HG02884 (cell line): ENCODE measurements at regions not wholly inside any gene's neighbourhood (a gene's known extent, or its start where the extent isn't known, plus 50 kb on each side); places are given as distances from the start of the nearest gene placed in this dataset.

ENCODE experiments used
- ATAC-seq: cut with Tn5 transposase; IDR thresholded peaks from one replicate; pipeline ENCODE4 v1.9.1; 2021; ENCODE audit warnings: mild to moderate bottlenecking, moderate library complexity; ENCODE audit not compliant: unreplicated experiment

- ATAC-seq = no peak
Measured at GRCh38 chr3:180184816-180185215, 148.1 kb upstream of the PEX5L start.

DNA sequence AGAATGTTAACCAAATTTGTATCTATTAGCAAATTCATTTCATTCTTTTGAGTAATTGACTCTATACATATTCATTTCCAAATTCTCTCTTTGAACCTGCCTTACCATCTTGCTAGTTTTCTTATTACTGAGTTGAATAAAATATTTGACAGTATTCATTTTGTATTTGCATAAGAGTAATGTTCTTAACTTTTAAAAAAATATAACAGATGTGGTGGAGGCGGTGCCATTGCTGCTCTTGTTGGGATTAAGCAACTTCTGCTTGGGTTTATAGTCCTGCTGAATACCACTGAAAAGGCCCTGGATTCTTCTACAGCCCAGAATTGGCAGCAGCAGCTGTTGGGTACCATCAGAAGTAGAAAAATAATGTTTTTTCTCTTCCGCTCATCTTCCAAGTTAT lies 148.9 kb upstream of the PEX5L start:
- ATAC-seq = no peak

- peak; percentile 62 for ATAC-seq
Measured at GRCh38 chr3:180188512-180189309, 152.0 kb upstream of the PEX5L start.

DNA sequence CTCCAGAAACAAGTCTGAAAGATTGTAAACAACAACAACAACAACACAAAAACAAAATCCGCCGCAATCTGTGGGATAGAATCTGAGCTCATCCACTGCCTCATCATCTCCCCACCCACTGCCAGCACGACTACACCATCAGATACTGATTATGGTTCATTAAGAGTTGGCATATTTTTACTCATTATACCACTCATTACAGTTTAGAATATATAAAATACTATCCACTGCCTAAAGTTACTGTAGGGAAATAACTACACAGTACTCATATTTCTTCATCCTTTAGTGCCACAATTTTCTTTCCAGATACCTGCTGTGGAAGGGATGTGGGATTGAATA lies 152.5 kb upstream of the PEX5L start:
- ATAC-seq = no peak

GRCh38 chr3:180196658-180197057 lies 159.9 kb upstream of the PEX5L start:
- ATAC-seq = no peak

DNA sequence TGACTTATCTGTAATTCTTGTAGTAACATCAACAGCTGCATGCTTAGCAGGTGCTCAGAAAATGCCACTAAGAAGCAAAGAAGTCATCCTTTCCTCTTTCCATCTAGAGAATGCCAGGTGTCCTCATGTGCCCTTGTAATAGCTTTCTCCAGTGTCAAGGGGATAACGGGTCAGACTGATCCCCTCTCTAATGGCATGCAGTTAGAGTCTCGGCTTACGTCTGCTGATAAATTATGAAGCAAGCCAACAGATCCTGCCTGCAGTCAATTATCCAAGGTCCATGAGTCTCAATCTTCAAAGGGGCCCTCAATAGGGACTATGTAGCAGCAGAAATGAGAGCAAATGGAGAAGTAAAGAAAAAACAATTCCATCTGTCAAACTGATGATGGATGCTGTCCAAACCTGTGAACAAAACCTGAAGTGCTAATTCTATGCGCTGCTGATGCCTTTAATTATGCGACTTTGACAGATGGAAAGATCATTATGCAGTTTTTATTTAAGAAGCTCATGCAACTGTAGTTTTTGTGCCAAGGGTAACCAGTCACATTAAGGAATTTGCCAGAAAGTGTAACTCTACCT lies 162.8 kb upstream of the PEX5L start:
- no peak for ATAC-seq

DNA sequence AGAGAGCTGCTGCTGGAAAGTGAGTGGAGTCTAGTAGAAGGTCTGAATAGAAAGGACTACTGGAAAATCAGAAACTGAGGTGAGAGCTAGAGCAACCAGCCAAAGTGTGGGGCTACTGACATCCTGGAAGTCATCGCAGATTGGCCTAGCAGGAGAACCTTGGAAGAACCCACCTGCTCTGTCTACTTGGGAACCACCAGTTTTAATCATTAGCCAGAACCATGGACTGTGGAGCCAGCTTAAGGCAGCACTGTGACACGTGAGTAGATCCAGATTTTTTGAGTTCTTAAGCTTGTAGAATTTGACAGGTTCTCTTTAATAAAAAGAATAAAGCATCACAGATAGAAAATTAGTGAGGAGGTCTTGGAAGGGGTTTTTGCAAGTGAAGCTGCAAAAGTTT lies 179.1 kb upstream of the PEX5L start:
- no peak for ATAC-seq

- ATAC-seq = no peak
Measured at GRCh38 chr3:180223268-180223667, 186.5 kb upstream of the PEX5L start.

DNA sequence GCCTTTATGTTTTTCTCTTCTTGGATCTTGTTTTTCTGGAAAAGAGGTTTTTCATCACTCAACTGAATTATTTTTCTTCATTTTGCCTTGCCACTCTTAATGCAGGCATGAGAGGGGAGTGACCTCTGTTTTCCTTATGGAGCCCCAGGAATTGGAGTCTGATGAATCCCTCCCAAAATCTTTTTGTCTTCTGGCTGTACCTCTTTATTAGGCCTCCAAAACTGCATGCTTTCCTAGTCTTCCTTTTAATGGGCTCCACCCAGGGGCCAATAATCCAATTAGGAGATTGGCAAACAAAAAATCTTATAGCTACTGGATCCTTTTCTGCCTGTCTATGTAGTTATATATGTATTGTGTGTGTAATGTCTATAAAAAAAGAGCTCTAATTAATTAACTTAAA lies 192.4 kb upstream of the PEX5L start:
- ATAC-seq = no peak

GRCh38 chr3:180239939-180240338 lies 203.2 kb upstream of the PEX5L start:
- ATAC-seq = no peak

DNA sequence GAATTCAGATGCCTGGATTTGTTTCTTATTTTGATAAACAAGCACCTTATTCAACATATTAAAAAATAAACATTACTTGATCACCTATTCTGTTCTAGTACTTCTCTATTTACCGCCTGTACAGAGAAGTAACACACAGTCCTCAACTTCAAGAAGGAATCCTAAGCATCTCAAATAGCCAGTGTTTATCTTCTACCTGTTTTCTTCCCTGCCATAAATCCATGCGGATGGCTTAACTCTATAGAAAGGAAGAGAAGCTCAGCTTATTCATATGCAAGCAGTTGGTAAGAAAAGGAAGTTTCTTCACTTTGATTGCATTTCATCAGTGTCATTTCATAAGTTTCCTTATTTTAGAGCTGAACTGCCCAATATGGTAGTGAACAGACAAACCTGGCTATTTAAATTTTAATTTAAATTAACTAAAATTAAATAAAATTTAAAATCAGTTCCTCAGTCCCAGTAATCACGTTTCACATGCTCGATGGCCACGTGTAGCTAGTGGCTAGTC lies 210.0 kb upstream of the PEX5L start:
- no peak for ATAC-seq

DNA sequence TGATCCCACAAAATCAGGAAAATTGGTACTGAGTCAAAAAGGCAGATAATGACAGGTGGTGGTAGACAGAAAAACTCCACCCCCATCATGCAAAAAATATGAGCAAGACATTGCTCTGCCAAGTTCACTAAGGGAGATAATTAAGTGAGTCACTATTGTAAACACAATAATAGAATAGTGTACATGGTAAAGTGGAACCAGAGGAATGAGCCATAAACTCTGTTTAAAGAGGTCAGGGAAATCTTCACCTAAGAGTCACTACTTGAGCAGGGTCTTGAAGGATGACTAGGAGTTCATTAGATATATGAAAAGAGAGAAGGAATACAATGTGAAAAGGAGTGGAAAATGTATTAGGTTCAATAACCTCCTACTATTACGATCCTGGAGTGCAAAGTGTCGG lies 213.4 kb upstream of the PEX5L start:
- no peak for ATAC-seq

DNA sequence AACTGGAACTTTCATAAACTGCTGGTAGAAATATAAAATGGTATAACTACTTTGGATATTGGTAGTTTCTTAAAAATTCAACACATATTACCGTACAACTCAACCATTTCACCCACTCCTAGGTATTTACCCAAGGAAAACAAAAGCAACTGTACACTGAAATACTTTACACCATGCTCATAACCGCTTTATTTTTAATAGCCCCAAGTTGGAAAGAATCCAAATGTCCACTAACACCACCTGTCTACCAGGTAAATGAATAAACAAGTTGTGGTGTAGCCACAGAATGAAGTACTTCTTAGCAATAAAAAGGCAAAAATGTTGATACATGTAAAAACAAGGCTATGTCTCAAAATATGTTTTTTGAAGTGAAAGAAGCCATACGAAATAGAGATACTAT lies 215.9 kb upstream of the PEX5L start:
- ATAC-seq = no peak

DNA sequence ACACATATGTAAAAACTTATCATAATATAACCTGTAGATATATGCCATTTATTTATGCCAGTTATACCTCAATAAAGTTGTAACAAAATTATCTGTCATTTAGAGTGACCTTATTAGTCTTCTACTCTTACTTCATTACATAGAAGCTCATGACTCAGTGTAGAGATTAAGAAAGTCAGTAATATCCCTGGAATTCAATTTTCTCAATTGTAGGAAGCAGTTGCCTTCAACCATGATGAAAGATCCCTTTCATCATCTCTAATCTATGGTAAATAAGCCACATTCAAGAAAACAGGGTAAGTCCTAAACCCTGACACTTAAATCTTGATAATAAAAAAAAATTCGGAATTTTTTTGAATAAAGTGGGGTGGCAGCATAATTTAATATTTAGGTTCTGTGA lies 216.5 kb upstream of the PEX5L start:
- no peak for ATAC-seq

DNA sequence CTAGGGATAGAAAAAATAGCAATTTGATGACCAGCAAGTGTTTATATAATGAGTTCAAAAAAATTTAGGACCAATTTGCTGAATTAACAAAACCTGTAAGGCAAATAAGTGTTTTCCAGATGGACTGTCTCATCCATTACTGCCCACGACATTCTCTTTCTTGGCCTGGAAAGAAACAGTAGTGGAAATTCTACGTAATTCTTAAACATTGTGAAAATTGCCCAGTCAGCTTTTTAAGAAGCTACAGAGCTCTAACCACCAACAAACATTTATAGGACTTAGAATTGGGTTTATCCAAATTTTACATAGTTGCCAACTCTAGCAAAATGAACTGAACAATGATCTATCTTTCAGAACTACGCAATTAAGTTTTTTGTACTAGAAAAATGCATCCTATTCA lies 227.7 kb upstream of the PEX5L start:
- ATAC-seq = no peak

DNA sequence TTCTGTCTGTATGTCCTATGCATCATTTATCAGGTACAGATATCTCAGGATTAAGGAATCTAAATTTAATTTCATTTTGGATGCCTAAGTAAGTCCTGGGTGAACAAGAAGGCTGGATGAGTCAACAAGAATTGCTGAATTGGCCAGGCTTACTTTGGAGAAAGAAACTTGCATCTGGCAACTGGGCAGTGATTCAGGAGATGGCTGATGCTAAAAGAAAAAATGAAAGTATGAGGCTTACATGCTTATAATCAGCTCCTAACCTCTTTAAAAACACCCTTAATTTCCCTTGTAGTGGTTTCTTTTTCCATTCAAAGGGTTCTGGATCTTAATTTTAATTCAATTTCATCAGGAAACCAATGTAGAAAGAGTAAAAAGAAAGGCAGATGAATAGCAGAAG lies 228.8 kb upstream of the PEX5L start:
- no peak for ATAC-seq

- ATAC-seq = peak; percentile 98
Measured at GRCh38 chr3:180267202-180267843, 230.6 kb upstream of the PEX5L start.

DNA sequence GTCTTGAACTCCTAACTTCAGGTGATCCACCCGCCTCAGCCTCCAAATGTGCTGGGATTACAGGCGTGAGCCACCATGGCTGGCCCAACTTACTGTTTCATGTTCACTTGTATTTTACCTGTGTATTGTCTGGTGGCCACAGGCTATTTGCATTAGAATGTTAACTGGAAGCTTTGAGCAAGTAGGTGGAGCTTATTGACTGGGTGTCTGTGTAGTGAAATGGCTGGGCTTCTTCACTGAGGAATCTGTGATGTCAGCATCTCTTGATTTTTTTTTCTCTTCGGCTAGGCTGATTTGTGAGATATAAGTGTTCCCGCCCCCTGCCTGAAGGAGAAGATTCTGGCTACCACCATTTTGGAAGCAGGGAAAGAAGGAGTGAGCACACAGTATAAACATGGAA lies 237.8 kb upstream of the PEX5L start:
- no peak for ATAC-seq

GRCh38 chr3:180275176-180275575 lies 238.4 kb upstream of the PEX5L start:
- no peak for ATAC-seq

DNA sequence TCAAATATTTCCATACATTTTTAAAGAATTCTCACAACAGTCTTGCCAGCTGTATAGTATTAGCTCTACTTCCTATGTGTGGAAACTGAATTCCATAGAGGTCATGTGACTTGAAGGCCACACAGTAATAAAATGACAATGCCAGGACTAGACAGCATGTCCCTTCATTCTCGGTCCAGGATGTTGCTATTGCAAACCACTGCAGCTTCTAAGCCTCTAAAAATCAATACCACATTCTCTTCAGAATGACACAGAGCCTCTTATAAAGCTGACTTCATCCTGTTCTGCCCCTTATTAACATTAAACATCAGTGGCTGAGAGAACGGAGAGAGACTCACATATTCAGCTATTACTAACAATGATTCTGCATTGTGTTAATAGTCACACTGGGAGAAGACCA lies 240.3 kb upstream of the PEX5L start:
- ATAC-seq = no peak

GRCh38 chr3:180278583-180279188 lies 241.9 kb upstream of the PEX5L start:
- peak; percentile 96 for ATAC-seq

DNA sequence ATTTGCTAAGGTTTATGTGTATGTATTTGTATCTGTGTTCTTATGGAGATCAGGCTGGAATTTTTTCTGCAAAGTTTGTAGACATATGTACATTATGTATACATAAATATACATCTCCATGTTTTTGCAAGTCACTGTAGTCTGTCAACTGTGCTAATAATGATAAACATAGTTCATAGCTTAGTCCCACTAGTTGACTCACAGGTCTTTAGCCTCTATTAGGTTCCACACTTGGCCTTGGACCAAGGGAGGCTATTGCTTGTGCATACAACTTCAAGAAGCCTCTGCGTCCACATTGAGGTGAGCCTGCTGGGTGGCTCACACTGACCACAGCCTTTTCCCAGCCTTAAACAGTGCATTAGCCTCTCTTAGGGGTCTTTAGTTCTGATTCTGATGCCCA lies 243.8 kb upstream of the PEX5L start:
- no peak for ATAC-seq
